Fibroblast of the aortic adventitia (primary cell): ENCODE measurements at regions not wholly inside any gene's neighbourhood (a gene's known extent, or its start where the extent isn't known, plus 50 kb on each side); places are given as distances from the start of the nearest gene placed in this dataset.

Source experiments
- DNase-seq: peaks from one replicate; pipeline ENCODE4 v3.0.0-alpha.2; 2010; ENCODE audit warnings: low read depth
- H3K4me3 ChIP-seq: 2 replicates; pipeline ENCODE4 v1.5.1; 2011; ENCODE audit warnings: low read depth, mild to moderate bottlenecking, control low read depth, low read length, moderate library complexity
- TF ChIP-seq, protein P1 (sequence below): IDR thresholded peaks from 2 replicates; pipeline ENCODE4 v1.5.1; 2011; ENCODE audit warnings: mild to moderate bottlenecking, low read length, control low read depth, inconsistent platforms; ENCODE audit not compliant: insufficient read depth

GRCh38 chr4:167424341-167425256 lies 190.3 kb upstream of the SPOCK3 start:
- no peak for DNase-seq
- no peak overlapping the region for H3K4me3 ChIP-seq
- TF ChIP-seq, protein P1, sequence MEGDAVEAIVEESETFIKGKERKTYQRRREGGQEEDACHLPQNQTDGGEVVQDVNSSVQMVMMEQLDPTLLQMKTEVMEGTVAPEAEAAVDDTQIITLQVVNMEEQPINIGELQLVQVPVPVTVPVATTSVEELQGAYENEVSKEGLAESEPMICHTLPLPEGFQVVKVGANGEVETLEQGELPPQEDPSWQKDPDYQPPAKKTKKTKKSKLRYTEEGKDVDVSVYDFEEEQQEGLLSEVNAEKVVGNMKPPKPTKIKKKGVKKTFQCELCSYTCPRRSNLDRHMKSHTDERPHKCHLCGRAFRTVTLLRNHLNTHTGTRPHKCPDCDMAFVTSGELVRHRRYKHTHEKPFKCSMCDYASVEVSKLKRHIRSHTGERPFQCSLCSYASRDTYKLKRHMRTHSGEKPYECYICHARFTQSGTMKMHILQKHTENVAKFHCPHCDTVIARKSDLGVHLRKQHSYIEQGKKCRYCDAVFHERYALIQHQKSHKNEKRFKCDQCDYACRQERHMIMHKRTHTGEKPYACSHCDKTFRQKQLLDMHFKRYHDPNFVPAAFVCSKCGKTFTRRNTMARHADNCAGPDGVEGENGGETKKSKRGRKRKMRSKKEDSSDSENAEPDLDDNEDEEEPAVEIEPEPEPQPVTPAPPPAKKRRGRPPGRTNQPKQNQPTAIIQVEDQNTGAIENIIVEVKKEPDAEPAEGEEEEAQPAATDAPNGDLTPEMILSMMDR, result no peak

DNA sequence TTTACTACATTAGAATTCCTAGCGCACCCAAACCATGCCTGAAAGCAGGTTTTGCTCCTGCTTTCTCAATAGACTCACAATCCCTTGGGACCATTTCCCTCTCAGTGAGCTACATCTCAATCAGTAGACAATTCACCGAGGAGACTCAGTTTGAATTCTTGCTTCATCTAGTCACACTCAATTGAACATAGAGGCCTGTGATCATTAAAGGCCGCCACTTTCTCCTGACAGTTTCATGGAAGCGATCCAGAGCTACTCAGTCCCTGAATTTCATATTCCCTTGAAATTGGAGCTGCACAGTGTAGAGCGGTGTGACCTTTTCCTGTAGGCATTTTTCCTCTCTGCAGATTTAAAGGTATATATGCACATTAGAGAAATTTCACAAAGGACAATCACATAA lies 193.9 kb upstream of the SPOCK3 start:
- DNase-seq, result peak; percentile 34
- H3K4me3 ChIP-seq, result no peak overlapping the region
- TF ChIP-seq, protein P1, result no peak

GRCh38 chr4:167431371-167431770 lies 197.1 kb upstream of the SPOCK3 start:
- no peak overlapping the region for H3K4me3 ChIP-seq
- DNase-seq, result no peak
- TF ChIP-seq, protein P1, result no peak

DNA sequence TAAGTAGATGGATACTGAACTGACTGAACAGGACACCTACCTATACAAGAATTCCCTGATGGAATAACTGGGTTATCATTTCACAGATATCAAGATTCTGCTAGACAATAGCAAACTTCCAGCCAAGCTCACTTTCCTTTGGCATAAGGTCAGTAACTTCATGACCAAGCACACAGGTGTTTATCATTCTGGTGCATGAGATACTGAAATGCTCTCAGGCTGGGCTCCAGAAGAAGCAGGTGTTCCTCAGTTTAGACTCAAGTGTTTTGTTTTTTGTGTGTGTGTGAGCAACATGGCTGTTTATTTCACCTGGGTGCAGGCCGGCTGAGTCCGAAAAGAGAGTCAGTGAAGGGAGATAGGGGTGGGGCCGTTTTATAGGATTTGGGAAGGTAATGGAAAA lies 201.5 kb upstream of the SPOCK3 start:
- no peak for DNase-seq
- no peak overlapping the region for H3K4me3 ChIP-seq
- TF ChIP-seq, protein P1, result no peak

DNA sequence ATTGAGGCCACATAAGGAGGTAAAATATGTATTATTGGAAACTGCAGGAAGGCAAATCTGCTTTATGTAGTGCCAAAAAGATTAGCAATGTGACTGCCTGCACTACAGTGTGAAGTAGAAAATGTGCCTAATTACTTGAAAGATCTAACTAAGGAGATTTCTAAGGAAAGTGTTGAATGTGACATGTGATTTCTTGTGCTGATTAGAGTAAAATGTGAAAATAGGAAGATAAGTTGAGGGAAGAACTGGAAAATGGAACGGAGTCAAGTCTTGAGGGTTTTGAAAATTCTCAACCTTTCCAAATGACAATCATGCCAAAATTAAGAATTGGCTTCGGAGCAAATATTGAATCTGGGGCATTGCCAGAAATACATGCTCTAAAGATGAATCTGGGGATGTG lies 209.5 kb upstream of the SPOCK3 start:
- TF ChIP-seq, protein P1, result no peak
- no peak for DNase-seq
- no peak overlapping the region for H3K4me3 ChIP-seq

- DNase-seq, result no peak
- TF ChIP-seq, protein P1, result no peak
- no peak overlapping the region for H3K4me3 ChIP-seq
These were observed 218.7 kb upstream of the SPOCK3 start for GRCh38 chr4:167452922-167453430.
